ENCODE measurements at regions not wholly inside any gene's neighbourhood (a gene's known extent, or its start where the extent isn't known, plus 50 kb on each side); places are given as distances from the start of the nearest gene placed in this dataset.

DNA sequence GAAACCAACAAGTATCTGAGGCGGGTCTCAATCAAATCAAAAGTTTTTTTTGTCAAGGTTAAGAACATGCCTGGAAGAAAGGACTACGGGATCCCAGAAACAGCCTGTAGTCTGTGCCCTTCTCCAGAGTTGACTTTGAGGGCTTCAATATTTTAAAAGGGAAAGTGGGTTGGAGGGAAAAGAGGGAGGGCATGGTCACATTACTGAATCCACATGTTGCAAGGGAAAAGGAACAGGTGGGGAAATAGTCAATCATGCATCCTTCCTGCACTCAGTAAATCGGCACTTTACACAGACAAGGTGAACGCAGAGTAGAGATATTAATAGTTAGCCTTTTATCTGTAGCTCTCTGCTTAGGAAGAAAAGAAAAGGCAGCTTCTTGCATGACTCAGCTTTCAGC lies 808.5 kb downstream of the UQCRFS1 start:
- DNase-seq (ENCODE audit: extremely low spot score): no peak
- Histone ChIP-seq H3K36me3 (ENCODE audit: insufficient read depth) (no peaks in the 10 kb centered on the region), H3K4me1 (ENCODE audit: insufficient read depth) (no peaks in the 10 kb centered on the region), H3K4me3 (ENCODE audit: low read depth, low read length) (no peak overlapping the region), H3K27ac (ENCODE audit: low read depth) (no peak overlapping the region)
- WGBS: 56% methylated on average over 4 of the region's 4 CpGs

DNA sequence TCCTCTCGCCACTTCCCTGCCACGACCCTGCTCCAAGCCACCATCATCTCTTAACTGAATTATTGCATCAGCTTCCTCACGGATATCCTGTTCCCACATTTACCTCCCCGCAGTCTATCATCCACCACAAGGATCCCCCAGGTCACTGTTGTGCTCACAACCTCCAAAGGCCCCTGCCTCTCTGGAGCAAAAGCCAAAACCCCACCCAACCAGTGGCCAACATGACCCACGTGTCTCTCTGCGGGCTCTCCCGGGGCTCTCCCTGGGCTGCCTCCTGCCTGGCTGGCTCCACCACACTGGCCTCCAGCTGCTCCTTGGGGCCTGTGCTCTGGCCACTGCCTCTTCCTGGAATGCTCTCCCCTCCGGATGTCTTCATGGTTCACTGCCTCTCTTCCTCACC lies 809.3 kb downstream of the UQCRFS1 start:
- Histone ChIP-seq H3K27ac (ENCODE audit: low read depth) (no peak overlapping the region), H3K4me3 (ENCODE audit: low read depth, low read length) (no peak overlapping the region), H3K36me3 (ENCODE audit: insufficient read depth) (no peaks in the 10 kb centered on the region), H3K4me1 (ENCODE audit: insufficient read depth) (no peaks in the 10 kb centered on the region)
- DNase-seq (ENCODE audit: extremely low spot score): no peak
- WGBS: 71% methylated on average over 8 of the region's 8 CpGs

- 76% methylated on average over 13 of the region's 13 CpGs for WGBS
- Histone ChIP-seq H3K36me3 (ENCODE audit: insufficient read depth) (no peaks in the 10 kb centered on the region), H3K4me1 (ENCODE audit: insufficient read depth) (no peaks in the 10 kb centered on the region), H3K4me3 (ENCODE audit: low read depth, low read length) (no peak overlapping the region), H3K27ac (ENCODE audit: low read depth) (no peak overlapping the region)
- no peak for DNase-seq (ENCODE audit: extremely low spot score)
These were observed 810.2 kb downstream of the UQCRFS1 start for GRCh38 chr19:28402701-28403290.

DNA sequence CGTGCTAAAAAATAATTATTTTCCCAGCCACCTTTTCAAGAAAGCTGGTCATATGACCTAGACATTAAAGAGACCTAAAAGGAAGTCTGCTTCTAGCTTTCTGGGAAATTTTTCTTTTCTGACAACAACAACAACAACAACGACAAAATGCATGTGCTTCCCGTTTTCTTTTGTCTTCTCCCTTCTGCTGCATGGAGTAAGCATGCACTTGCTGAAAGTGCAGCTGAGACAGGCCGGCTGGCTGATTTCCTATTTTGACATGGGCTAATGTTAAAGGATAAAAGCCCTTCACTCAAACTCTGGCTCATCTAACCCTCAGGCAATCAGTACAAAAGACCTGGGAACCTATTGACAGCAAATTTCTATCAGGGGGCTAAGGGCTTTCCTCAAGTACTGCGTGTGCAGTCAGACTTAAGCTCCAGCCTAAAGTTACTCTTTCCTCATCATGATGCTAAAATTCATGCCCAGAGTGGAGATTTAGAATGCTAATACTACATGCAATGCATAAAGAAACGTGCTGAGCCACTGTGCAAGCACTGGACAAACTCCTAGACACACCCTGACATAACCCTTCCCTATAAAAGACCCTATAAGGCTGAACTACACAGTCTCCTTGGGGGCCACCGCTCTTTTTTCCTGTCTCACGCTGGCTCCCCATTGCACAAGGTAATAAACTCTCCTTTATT lies 811.1 kb downstream of the UQCRFS1 start:
- H3K36me3 ChIP-seq (ENCODE audit: insufficient read depth): no peaks in the 10 kb centered on the region
- DNase-seq (ENCODE audit: extremely low spot score): no peak
- 41% methylated on average over 8 of the region's 8 CpGs for WGBS
- H3K27ac ChIP-seq (ENCODE audit: low read depth): no peak overlapping the region
- H3K4me1 ChIP-seq (ENCODE audit: insufficient read depth): no peaks in the 10 kb centered on the region
- H3K4me3 ChIP-seq (ENCODE audit: low read depth, low read length): no peak overlapping the region

GRCh38 chr19:28400953-28401671 lies 811.8 kb downstream of the UQCRFS1 start:
- H3K27ac ChIP-seq (ENCODE audit: low read depth): no peak overlapping the region
- H3K36me3 ChIP-seq (ENCODE audit: insufficient read depth): no peaks in the 10 kb centered on the region
- 38% methylated on average over 5 of the region's 5 CpGs for WGBS
- H3K4me1 ChIP-seq (ENCODE audit: insufficient read depth): no peaks in the 10 kb centered on the region
- H3K4me3 ChIP-seq (ENCODE audit: low read depth, low read length): no peak overlapping the region
- DNase-seq (ENCODE audit: extremely low spot score): no peak

DNA sequence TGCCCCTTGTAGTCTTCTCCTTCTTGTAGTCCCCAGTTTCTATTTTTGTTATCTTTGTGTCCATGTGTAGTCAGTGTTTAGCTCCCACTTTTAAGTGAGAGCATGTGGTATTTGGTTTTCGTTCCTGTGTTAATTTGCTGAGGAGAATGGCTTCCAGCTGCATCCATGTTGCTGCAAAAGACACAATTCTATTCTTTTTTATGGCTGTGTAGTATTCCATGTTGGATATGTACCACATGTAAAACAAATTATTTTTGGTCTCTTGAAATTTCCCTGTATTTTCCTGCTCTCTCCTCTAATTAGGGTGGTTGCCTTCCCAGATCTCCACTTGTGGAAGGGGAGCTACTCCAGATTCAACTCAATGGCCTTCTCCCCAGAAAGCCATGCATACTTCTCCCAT lies 813.8 kb downstream of the UQCRFS1 start:
- H3K27ac ChIP-seq (ENCODE audit: low read depth): no peak overlapping the region
- H3K4me1 ChIP-seq (ENCODE audit: insufficient read depth): no peaks in the 10 kb centered on the region
- WGBS: 80% methylated on average over 1 of the region's 1 CpG
- no peak overlapping the region for H3K4me3 ChIP-seq (ENCODE audit: low read depth, low read length)
- DNase-seq (ENCODE audit: extremely low spot score): no peak
- H3K36me3 ChIP-seq (ENCODE audit: insufficient read depth): no peaks in the 10 kb centered on the region

DNA sequence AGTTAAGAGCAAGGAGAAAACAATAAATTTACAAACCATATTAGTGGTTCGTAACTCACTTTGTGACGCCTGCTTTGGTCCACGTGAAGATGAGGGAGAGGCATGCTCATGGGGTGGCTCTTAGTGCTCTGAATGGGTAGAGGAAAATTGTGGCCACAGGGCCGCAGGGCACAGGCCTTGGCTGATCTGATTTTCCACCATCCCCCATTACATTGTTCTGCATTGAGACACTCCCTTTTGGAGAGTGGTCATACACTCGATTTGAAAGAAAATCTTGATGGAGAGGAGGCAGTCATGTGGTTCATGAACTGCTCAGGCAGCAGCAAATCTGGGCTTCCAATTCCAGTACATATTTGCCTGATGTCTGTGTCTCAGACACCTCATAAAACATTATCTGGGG lies 815.2 kb downstream of the UQCRFS1 start:
- DNase-seq (ENCODE audit: extremely low spot score): no peak
- WGBS: 57% methylated on average over 5 of the region's 5 CpGs

GRCh38 chr19:28397306-28397705 lies 815.6 kb downstream of the UQCRFS1 start:
- Histone ChIP-seq H3K4me3 (ENCODE audit: low read depth, low read length) (no peak overlapping the region), H3K27ac (ENCODE audit: low read depth) (no peak overlapping the region), H3K36me3 (ENCODE audit: insufficient read depth) (no peaks in the 10 kb centered on the region), H3K4me1 (ENCODE audit: insufficient read depth) (no peaks in the 10 kb centered on the region)
- 40% methylated on average over 10 of the region's 10 CpGs for WGBS
- DNase-seq (ENCODE audit: extremely low spot score): no peak

More for the DNA sequence above, 815.2 kb downstream of the UQCRFS1 start:
- Histone ChIP-seq H3K27ac (ENCODE audit: low read depth) (no peak overlapping the region), H3K4me1 (ENCODE audit: insufficient read depth) (no peaks in the 10 kb centered on the region), H3K36me3 (ENCODE audit: insufficient read depth) (no peaks in the 10 kb centered on the region), H3K4me3 (ENCODE audit: low read depth, low read length) (no peak overlapping the region)

GRCh38 chr19:28396287-28396831 lies 816.6 kb downstream of the UQCRFS1 start:
- H3K4me3 ChIP-seq (ENCODE audit: low read depth, low read length): no peak overlapping the region
- H3K36me3 ChIP-seq (ENCODE audit: insufficient read depth): no peaks in the 10 kb centered on the region
- H3K4me1 ChIP-seq (ENCODE audit: insufficient read depth): no peaks in the 10 kb centered on the region
- H3K27ac ChIP-seq (ENCODE audit: low read depth): no peak overlapping the region
- 50% methylated on average over 13 of the region's 13 CpGs for WGBS
- DNase-seq (ENCODE audit: extremely low spot score): no peak

- Histone ChIP-seq H3K27ac (ENCODE audit: low read depth) (no peak overlapping the region), H3K36me3 (ENCODE audit: insufficient read depth) (no peaks in the 10 kb centered on the region), H3K4me1 (ENCODE audit: insufficient read depth) (no peaks in the 10 kb centered on the region), H3K4me3 (ENCODE audit: low read depth, low read length) (no peak overlapping the region)
- 34% methylated on average over 4 of the region's 4 CpGs for WGBS
- DNase-seq (ENCODE audit: extremely low spot score): no peak
These were observed 818.2 kb downstream of the UQCRFS1 start for GRCh38 chr19:28394725-28395124.

GRCh38 chr19:28393574-28394336 lies 819.2 kb downstream of the UQCRFS1 start:
- Histone ChIP-seq H3K27ac (ENCODE audit: low read depth) (no peak overlapping the region), H3K4me1 (ENCODE audit: insufficient read depth) (no peaks in the 10 kb centered on the region), H3K4me3 (ENCODE audit: low read depth, low read length) (no peak overlapping the region), H3K36me3 (ENCODE audit: insufficient read depth) (no peaks in the 10 kb centered on the region)
- DNase-seq (ENCODE audit: extremely low spot score): no peak
- 15% methylated on average over 10 of the region's 10 CpGs for WGBS

DNA sequence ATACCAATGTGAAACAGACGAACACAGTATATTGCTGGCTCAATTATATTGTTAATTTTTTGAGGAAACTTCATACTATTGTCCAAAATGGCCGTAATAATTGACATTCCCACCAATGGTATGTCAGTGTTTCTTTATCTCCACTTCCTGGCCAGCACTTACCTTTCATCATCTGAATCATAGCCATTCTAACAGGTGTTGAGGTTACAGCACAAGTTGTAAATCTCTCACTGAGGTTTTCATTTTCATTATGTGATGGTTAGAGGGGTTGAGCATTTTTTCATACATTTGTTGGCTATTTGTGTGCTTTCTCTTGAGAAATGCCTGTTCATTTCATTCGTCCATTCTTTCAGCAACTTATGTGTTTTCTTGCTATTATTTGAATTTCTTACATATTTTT lies 824.0 kb downstream of the UQCRFS1 start:
- no peaks in the 10 kb centered on the region for H3K4me1 ChIP-seq (ENCODE audit: insufficient read depth)
- no peaks in the 10 kb centered on the region for H3K36me3 ChIP-seq (ENCODE audit: insufficient read depth)
- DNase-seq (ENCODE audit: extremely low spot score): no peak
- H3K4me3 ChIP-seq (ENCODE audit: low read depth, low read length): no peak overlapping the region
- H3K27ac ChIP-seq (ENCODE audit: low read depth): no peak overlapping the region
- WGBS: 64% methylated on average over 3 of the region's 3 CpGs

DNA sequence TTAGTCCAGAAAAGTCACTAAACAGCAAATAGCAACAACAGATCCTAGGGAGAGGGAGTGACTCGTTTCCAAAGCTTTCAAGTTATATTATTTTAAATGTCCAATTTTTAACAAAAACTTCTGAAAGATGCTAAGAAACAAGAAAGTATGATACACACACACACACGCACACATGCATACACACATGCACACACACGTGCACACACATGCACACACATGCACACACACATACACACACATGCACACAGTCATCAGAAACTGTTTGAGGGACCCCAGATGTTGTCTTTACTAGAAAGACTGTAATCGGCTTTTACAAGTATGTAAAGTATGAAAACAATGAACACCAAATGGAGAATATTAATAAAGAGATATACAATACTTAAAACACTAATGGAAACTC lies 825.4 kb downstream of the UQCRFS1 start:
- H3K36me3 ChIP-seq (ENCODE audit: insufficient read depth): no peaks in the 10 kb centered on the region
- H3K27ac ChIP-seq (ENCODE audit: low read depth): no peak overlapping the region
- H3K4me3 ChIP-seq (ENCODE audit: low read depth, low read length): no peak overlapping the region
- no peaks in the 10 kb centered on the region for H3K4me1 ChIP-seq (ENCODE audit: insufficient read depth)
- WGBS: 61% methylated on average over 4 of the region's 4 CpGs
- DNase-seq (ENCODE audit: extremely low spot score): no peak
